Vagina (tissue), 2 donors: ENCODE measurements at regions not wholly inside any gene's neighbourhood (a gene's known extent, or its start where the extent isn't known, plus 50 kb on each side); places are given as distances from the start of the nearest gene placed in this dataset.
A peak's percentile ranks its signal among the peaks of the same experiment; 100 is the strongest.

Source experiments
- DNase-seq, 2 donors: peaks; one replicate each; pipeline ENCODE4 v3.0.0-alpha.2; 2017; ENCODE audit errors: extremely low spot score in 2 of 2
- H3K27ac ChIP-seq: fragments of 200-600 bp; sonication (generic); one replicate; pipeline ENCODE4 v1.5.1; 2019
- H3K27me3 ChIP-seq: fragments of 200-600 bp; sonication (generic); one replicate; pipeline ENCODE4 v1.5.1; 2019
- H3K36me3 ChIP-seq, 2 donors: fragments of 200-600 bp; sonication (generic); one replicate each; pipeline ENCODE4 v1.5.1; 2017 to 2019
- H3K4me1 ChIP-seq: fragments of 200-600 bp; sonication (generic); one replicate; pipeline ENCODE4 v1.5.1; 2019
- H3K4me3 ChIP-seq, 2 donors: fragments of 200-600 bp; sonication (generic); 1 replicate in 1 of 2; 2 replicates in 1 of 2; pipeline ENCODE4 v1.5.1; 2016 to 2019
- H3K9me3 ChIP-seq: fragments of 200-600 bp; sonication (generic); one replicate; pipeline ENCODE4 v1.5.1; 2019
- CTCF ChIP-seq, 3 experiments: fragments of 450-650 bp in 2 of 3; fragments of 200-600 bp in 1 of 3; sonication (generic) in 1 of 3; IDR thresholded peaks; one replicate each; pipeline ENCODE4 v1.5.1; 2017 to 2019; ENCODE audit warnings: antibody characterized with exemption in 3 of 3, mild to moderate bottlenecking in 2 of 3, moderate library complexity in 2 of 3
- POLR2A ChIP-seq, 2 donors: fragments of 450-650 bp; IDR thresholded peaks; one replicate each; pipeline ENCODE4 v1.6.1; 2017; ENCODE audit warnings: antibody characterized with exemption in 2 of 2, mild to moderate bottlenecking in 2 of 2, moderate library complexity in 2 of 2
- POLR2AphosphoS5 ChIP-seq, 2 donors: sonication (generic); formaldehyde crosslinking; IDR thresholded peaks; one replicate each; pipeline ENCODE4 v1.9.0; 2017; ENCODE audit warnings: antibody characterized with exemption in 2 of 2, mild to moderate bottlenecking in 2 of 2, low read depth in 1 of 2; ENCODE audit not compliant: insufficient read depth in 1 of 2
- intact Hi-C: fragments of 100-400 bp; cut with DNase I; formaldehyde crosslinking; loops from one replicate; pipeline ENCODE4 v1.15.1; 2023

- H3K4me1 ChIP-seq: no peaks in the 10 kb centered on the region
- H3K4me3 ChIP-seq: no peak overlapping the region
- TF ChIP-seq CTCF (IDR thresholded peaks at IDR 0.05) (no peak), POLR2AphosphoS5 (IDR thresholded peaks at IDR 0.05; ENCODE audit: insufficient read depth in 1 of 2, low read depth in 1 of 2) (no peak), POLR2A (IDR thresholded peaks at IDR 0.05) (no peak)
- H3K36me3 ChIP-seq: no peaks in the 10 kb centered on the region
- intact Hi-C loops: no loop called here
- H3K27me3 ChIP-seq: no peaks in the 10 kb centered on the region
- H3K27ac ChIP-seq: no peak overlapping the region
- DNase-seq: no peak
- H3K9me3 ChIP-seq: no peaks in the 10 kb centered on the region
Measured at GRCh38 chr5:175579742-175580432, 78.0 kb upstream of the HRH2 start.

- Histone ChIP-seq H3K27ac (no peak overlapping the region), H3K27me3 (no peaks in the 10 kb centered on the region), H3K4me1 (no peaks in the 10 kb centered on the region), H3K36me3 (no peaks in the 10 kb centered on the region), H3K4me3 (no peak overlapping the region), H3K9me3 (no peaks in the 10 kb centered on the region)
- no peak for TF ChIP-seq CTCF (IDR thresholded peaks at IDR 0.05)
- no peak for TF ChIP-seq POLR2A (IDR thresholded peaks at IDR 0.05)
- TF ChIP-seq POLR2AphosphoS5 (IDR thresholded peaks at IDR 0.05; ENCODE audit: insufficient read depth in 1 of 2, low read depth in 1 of 2): no peak
- intact Hi-C loops: no loop called here
- DNase-seq: peak in 1 of 2 donors; percentile 49
Measured at GRCh38 chr5:175582697-175583096, 75.2 kb upstream of the HRH2 start.

- no peak for DNase-seq
- Histone ChIP-seq H3K4me1 (no peaks in the 10 kb centered on the region), H3K36me3 (no peaks in the 10 kb centered on the region), H3K27ac (no peak overlapping the region), H3K4me3 (no peak overlapping the region), H3K9me3 (no peaks in the 10 kb centered on the region), H3K27me3 (no peaks in the 10 kb centered on the region)
- intact Hi-C loops: no loop called here
- TF ChIP-seq POLR2AphosphoS5 (IDR thresholded peaks at IDR 0.05; ENCODE audit: insufficient read depth in 1 of 2, low read depth in 1 of 2): no peak
- no peak for TF ChIP-seq CTCF (IDR thresholded peaks at IDR 0.05)
- TF ChIP-seq POLR2A (IDR thresholded peaks at IDR 0.05): no peak
Measured at GRCh38 chr5:175585567-175585966, 72.3 kb upstream of the HRH2 start.

- no peaks in the 10 kb centered on the region for H3K9me3 ChIP-seq
- H3K27ac ChIP-seq: no peak overlapping the region
- H3K4me1 ChIP-seq: no peaks in the 10 kb centered on the region
- intact Hi-C loops: no loop called here
- no peak for DNase-seq
- H3K36me3 ChIP-seq: no peaks in the 10 kb centered on the region
- no peak overlapping the region for H3K4me3 ChIP-seq
- no peak for TF ChIP-seq CTCF (IDR thresholded peaks at IDR 0.05)
- TF ChIP-seq POLR2A (IDR thresholded peaks at IDR 0.05): no peak
- TF ChIP-seq POLR2AphosphoS5 (IDR thresholded peaks at IDR 0.05; ENCODE audit: insufficient read depth in 1 of 2, low read depth in 1 of 2): no peak
- H3K27me3 ChIP-seq: no peaks in the 10 kb centered on the region
Measured at GRCh38 chr5:175588709-175589429, 69.0 kb upstream of the HRH2 start.

GRCh38 chr5:175589714-175590113, 68.2 kb upstream of the HRH2 start:
- intact Hi-C loops: no loop called here
- DNase-seq: no peak
- no peaks in the 10 kb centered on the region for H3K36me3 ChIP-seq
- H3K4me1 ChIP-seq: no peaks in the 10 kb centered on the region
- no peaks in the 10 kb centered on the region for H3K9me3 ChIP-seq
- TF ChIP-seq POLR2AphosphoS5 (IDR thresholded peaks at IDR 0.05; ENCODE audit: insufficient read depth in 1 of 2, low read depth in 1 of 2) (no peak), CTCF (IDR thresholded peaks at IDR 0.05) (no peak), POLR2A (IDR thresholded peaks at IDR 0.05) (no peak)
- no peak overlapping the region for H3K27ac ChIP-seq
- H3K4me3 ChIP-seq: no peak overlapping the region
- no peaks in the 10 kb centered on the region for H3K27me3 ChIP-seq
